Astrocyte of the spinal cord (primary cell): ENCODE measurements at regions not wholly inside any gene's neighbourhood (a gene's known extent, or its start where the extent isn't known, plus 50 kb on each side); places are given as distances from the start of the nearest gene placed in this dataset.
"Not testable (repeated sequence)": the region's sequence is repeated elsewhere in the genome, so short reads cannot be mapped to it uniquely, and the experiment has no call there.

Source experiments
- DNase-seq: peaks from one replicate; pipeline ENCODE4 v3.0.0; 2011; ENCODE audit warnings: low read depth, low spot score
- H3K4me3 ChIP-seq: 2 replicates; pipeline ENCODE4 v1.5.1; 2011; ENCODE audit warnings: low read depth, mild to moderate bottlenecking, low read length, moderate library complexity
- in situ Hi-C: cut with HindIII; loops from 2 replicates; pipeline ENCODE4 v1.10.0; 2017; ENCODE audit warnings: low sequenced_read_pairs
- TF ChIP-seq, protein P1 (sequence below): IDR thresholded peaks from 2 replicates; pipeline ENCODE4 v1.5.1; 2012; ENCODE audit warnings: low read depth, mild to moderate bottlenecking, low read length, inconsistent platforms

DNA sequence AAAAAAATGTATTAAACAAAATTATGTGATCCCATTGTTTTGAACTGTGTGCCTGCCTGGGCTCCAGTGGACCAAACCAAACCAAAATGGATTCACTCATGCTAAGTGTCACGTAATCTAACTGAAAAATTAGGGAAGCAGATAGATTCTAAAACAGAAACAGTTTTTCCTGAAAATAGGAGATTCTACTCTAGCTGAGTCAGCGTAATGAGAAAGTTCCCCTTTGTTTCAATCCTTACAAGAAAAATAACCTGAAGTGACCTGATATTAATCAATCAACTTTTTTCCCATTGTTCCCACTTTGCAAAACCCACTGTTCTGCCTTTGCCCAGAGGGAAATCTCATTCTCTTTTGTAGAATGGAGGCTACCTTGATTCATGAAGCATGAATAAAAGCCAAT is 682.4 kb upstream of the CDH10 start:
- no peak for DNase-seq
- no peak overlapping the region for H3K4me3 ChIP-seq
- in situ Hi-C loops: no loop called here
- TF ChIP-seq, protein P1, sequence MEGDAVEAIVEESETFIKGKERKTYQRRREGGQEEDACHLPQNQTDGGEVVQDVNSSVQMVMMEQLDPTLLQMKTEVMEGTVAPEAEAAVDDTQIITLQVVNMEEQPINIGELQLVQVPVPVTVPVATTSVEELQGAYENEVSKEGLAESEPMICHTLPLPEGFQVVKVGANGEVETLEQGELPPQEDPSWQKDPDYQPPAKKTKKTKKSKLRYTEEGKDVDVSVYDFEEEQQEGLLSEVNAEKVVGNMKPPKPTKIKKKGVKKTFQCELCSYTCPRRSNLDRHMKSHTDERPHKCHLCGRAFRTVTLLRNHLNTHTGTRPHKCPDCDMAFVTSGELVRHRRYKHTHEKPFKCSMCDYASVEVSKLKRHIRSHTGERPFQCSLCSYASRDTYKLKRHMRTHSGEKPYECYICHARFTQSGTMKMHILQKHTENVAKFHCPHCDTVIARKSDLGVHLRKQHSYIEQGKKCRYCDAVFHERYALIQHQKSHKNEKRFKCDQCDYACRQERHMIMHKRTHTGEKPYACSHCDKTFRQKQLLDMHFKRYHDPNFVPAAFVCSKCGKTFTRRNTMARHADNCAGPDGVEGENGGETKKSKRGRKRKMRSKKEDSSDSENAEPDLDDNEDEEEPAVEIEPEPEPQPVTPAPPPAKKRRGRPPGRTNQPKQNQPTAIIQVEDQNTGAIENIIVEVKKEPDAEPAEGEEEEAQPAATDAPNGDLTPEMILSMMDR: no peak

DNA sequence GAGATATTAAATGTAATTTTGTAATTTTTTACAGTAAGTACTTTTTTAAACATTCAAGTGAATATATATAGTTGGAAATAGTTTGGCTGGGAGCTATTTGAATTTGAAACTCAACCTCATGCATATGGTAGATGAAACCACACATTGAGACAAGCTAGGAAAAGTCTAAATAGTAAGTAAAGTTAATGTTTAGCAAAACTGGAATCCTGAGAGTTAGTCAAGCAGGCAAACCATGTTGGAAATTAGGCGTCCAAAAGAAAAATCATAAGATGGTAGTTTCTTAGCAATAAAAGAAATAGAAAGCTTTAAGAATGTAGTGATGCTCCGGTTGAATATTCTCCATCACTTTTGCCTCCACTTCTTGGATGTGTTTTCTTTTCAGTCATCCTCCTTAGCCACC is 657.1 kb upstream of the CDH10 start:
- in situ Hi-C loops: no loop called here
- DNase-seq: no peak
- TF ChIP-seq, protein P1: no peak
- H3K4me3 ChIP-seq: no peak overlapping the region

DNA sequence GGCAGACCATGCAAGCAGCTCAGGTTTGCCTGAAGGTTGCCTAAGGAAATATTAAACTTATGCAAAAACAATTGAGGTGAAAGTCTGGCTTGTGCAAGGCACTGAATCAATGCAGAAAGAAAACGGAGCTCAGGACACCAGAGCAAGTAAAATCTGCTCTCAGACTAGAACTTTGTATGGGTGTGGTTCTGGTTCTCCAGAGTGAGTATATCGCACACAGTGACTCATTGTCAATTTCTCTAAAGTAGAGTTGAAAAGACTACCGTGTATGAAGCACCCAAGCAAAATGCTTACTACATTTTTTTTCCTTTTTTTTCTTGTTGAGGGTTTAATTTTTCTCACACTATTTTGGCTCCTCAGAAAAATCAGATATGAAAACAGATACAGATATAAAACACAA is 650.3 kb upstream of the CDH10 start:
- H3K4me3 ChIP-seq: no peak overlapping the region
- in situ Hi-C loops: no loop called here
- no peak for DNase-seq
- TF ChIP-seq, protein P1: no peak

DNA sequence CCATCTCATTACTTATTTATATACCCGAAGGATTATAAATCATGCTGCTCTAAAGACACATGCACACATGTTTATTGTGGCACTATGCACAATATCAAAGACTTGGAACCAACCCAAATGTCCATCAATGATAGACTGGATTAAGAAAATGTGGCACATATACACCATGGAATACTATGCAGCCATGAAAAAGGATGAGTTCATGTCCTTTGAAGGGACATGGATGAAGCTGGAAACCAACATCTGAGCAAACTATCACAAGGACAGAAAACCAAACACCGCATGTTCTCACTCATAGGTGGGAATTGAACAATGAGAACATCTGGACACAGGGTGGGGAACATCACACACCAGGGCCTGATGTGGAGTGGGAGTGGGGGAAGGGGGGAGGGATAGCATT is 645.0 kb upstream of the CDH10 start:
- not testable (repeated sequence) for DNase-seq

DNA sequence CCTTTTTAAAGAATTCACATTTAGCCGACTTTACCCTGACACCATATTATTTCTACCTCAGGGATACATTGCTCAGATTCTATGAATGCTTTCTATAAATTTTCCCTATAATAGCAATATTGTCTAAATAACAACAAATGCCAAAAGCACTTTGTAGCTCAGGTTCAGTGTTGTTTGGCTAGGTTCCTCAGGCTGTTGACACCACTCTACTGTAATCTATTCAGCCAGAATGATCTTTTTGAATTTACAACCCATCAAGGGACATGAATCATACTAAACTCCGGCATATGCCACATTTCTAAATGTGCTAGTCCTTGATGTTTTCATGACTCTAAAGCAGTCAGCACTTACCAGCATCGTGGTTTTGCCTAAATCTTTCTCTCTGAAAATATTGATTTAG is 641.5 kb upstream of the CDH10 start:
- TF ChIP-seq, protein P1: no peak
- in situ Hi-C loops: no loop called here
- no peak overlapping the region for H3K4me3 ChIP-seq
- DNase-seq: no peak

More for the DNA sequence above, 645.0 kb upstream of the CDH10 start:
- H3K4me3 ChIP-seq, in situ Hi-C loops: not testable (repeated sequence)

DNA sequence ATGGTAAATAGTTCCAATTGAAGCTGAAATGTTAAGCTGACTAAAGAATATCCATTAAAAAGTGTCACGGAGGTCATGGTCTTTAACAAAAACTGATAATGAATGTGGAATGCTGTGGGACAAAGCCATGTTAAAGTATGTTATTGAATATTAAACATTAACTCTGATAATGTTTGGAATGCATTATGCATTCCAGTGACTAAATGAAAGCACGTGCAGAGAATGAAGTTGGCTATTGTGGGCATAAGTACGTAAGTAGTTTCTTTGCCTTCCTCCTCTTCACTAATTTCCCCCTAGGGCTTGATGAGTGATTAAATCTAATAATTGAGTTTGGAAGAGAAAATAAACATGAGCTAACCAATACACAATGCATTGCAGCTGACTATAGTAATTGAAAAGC is 640.4 kb upstream of the CDH10 start:
- no peak for DNase-seq
- in situ Hi-C loops: no loop called here
- no peak overlapping the region for H3K4me3 ChIP-seq
- TF ChIP-seq, protein P1: no peak

DNA sequence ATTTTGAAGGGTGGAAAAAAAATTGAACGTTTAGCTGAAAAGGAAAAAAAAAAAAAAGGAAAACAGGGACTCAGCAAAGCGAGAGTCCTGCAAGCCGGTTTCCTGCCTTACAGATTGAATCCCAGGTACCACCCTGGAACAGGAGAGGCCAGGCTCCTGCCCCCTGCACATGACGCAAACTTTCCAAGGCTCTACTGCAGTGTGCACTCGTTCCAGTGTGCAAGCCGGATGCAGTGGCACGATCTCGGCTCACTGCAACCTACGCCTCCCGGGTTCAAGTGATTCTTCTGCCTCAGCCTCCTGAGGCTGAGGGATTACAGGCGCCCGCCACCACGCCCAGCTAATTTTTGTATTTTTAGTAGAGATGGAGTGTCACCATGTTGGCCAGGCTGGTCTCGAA is 618.7 kb upstream of the CDH10 start:
- DNase-seq, in situ Hi-C loops, H3K4me3 ChIP-seq: not testable (repeated sequence)

DNA sequence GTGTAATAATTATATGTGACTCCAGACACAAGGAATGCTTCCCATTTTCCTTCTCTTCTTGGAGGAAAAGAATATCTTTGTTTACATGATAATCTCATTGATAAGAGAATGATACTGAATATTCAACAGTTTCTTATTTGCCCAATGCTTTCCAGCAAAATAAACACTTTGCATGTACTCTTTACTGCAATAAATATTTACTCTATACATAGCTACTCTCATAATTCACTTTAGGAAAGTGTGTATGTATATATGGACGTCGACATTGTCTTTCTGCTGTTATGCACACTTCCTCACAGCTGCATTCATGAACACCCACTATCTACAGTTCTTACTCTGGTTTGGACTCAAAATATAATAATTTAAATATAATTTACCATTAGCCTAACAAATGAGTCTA is 617.4 kb upstream of the CDH10 start:
- in situ Hi-C loops: no loop called here

More for the DNA sequence above, 617.4 kb upstream of the CDH10 start:
- no peak overlapping the region for H3K4me3 ChIP-seq
- DNase-seq: no peak
- TF ChIP-seq, protein P1: no peak
